H1 (cell line): ENCODE measurements at regions not wholly inside any gene's neighbourhood (a gene's known extent, or its start where the extent isn't known, plus 50 kb on each side); places are given as distances from the start of the nearest gene placed in this dataset.

Experiments used
- ATF2 ChIP-seq: IDR thresholded peaks from 2 replicates; pipeline ENCODE4 v1.6.1; 2012; ENCODE audit warnings: low read length, inconsistent platforms
- BRCA1 ChIP-seq: IDR thresholded peaks from 2 replicates; pipeline ENCODE4 v1.6.1; 2012; ENCODE audit warnings: low read depth, low read length, improper control_type of control experiment
- HDAC6 ChIP-seq: IDR thresholded peaks from one replicate; pipeline ENCODE4 v1.7.1; 2012; ENCODE audit warnings: low read depth, mild to moderate bottlenecking, inconsistent platforms, low read length, moderate library complexity
- SP1 ChIP-seq: IDR thresholded peaks from 2 replicates; pipeline ENCODE4 v1.6.1; 2011; ENCODE audit warnings: low read depth, low read length
- SP2 ChIP-seq: IDR thresholded peaks from 2 replicates; pipeline ENCODE4 v1.6.1; 2012; ENCODE audit warnings: mild to moderate bottlenecking, low read length, inconsistent platforms
- YY1 ChIP-seq: IDR thresholded peaks from 2 replicates; pipeline ENCODE4 v1.6.1; 2011; ENCODE audit warnings: low read depth, mild to moderate bottlenecking, low read length

- TF ChIP-seq ATF2 (no peak), HDAC6 (no peak), BRCA1 (no peak), SP1 (no peak), SP2 (no peak), YY1 (no peak)
These were observed 182.5 kb downstream of the VRK1 start (continued) for GRCh38 chr14:96979611-96980074.
